Mucosa of stomach (tissue), 1 donor: ENCODE measurements at regions not wholly inside any gene's neighbourhood (a gene's known extent, or its start where the extent isn't known, plus 50 kb on each side); places are given as distances from the start of the nearest gene placed in this dataset.

Source experiments
- H3K27me3 ChIP-seq: one replicate; pipeline ENCODE4 v1.7.0; 2013; ENCODE audit warnings: mild to moderate bottlenecking, low read length; ENCODE audit not compliant: control insufficient read depth, insufficient read depth
- H3K36me3 ChIP-seq: one replicate; pipeline ENCODE4 v1.7.0; 2013; ENCODE audit warnings: low read length; ENCODE audit not compliant: control insufficient read depth, insufficient read depth
- H3K4me1 ChIP-seq: one replicate; pipeline ENCODE4 v1.7.0; 2013; ENCODE audit warnings: mild to moderate bottlenecking, low read length; ENCODE audit not compliant: control insufficient read depth, insufficient read depth
- H3K4me3 ChIP-seq: one replicate; pipeline ENCODE4 v1.7.0; 2013; ENCODE audit warnings: low read length
- H3K9ac ChIP-seq: one replicate; pipeline ENCODE4 v1.7.0; 2013; ENCODE audit warnings: mild to moderate bottlenecking, low read length, moderate library complexity
- H3K9me3 ChIP-seq: one replicate; pipeline ENCODE4 v1.7.0; 2013; ENCODE audit warnings: mild to moderate bottlenecking, low read length, moderate library complexity; ENCODE audit not compliant: control insufficient read depth
- donor health status: Pancreatic carcinoma.

DNA sequence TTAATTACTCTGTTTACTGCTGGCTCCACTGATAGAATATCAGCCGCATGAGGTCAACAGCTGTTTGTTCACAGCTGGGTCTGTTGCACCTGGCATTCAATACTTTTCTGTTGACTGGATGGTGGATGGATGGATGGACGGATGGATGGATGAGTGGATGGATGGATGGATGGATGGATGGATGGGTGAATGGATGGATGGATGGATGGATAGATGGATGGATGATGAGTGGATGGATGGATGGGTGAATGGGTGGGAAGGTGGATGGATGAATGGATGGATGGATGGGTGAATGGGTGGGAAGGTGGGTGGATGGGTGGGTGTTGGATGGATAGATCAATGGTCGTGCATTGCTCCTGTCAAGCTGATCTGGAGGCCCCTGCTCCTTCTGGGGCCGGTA is 422.2 kb upstream of the SULF2 start:
- H3K9ac ChIP-seq = no peak overlapping the region
- no peaks in the 10 kb centered on the region for H3K27me3 ChIP-seq
- H3K4me1 ChIP-seq = no peaks in the 10 kb centered on the region
- no peaks in the 10 kb centered on the region for H3K36me3 ChIP-seq
- no peaks in the 10 kb centered on the region for H3K9me3 ChIP-seq
- no peak overlapping the region for H3K4me3 ChIP-seq

DNA sequence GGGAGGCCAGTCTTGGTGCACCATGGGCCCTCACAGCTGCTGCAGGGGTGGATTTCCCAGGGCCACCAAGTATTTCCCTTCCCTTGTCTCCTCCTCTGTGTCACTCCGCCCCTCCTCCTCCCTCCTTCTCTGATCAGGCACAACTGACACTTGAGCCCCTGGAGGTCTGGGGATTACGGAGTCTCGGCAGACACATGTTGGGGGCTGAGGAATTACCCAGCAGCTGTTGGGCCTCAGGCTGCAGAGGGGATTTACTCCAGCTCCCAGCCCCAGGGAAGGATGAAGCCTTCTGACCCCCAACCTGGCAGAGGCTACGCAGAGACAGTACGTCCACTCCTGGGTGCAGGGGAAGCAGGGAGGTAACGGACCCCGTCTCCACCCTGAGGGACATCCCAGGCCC is 420.5 kb upstream of the SULF2 start:
- no peak overlapping the region for H3K9ac ChIP-seq
- no peak overlapping the region for H3K4me3 ChIP-seq
- H3K27me3 ChIP-seq = no peaks in the 10 kb centered on the region
- no peaks in the 10 kb centered on the region for H3K9me3 ChIP-seq
- no peaks in the 10 kb centered on the region for H3K4me1 ChIP-seq
- H3K36me3 ChIP-seq = no peaks in the 10 kb centered on the region

DNA sequence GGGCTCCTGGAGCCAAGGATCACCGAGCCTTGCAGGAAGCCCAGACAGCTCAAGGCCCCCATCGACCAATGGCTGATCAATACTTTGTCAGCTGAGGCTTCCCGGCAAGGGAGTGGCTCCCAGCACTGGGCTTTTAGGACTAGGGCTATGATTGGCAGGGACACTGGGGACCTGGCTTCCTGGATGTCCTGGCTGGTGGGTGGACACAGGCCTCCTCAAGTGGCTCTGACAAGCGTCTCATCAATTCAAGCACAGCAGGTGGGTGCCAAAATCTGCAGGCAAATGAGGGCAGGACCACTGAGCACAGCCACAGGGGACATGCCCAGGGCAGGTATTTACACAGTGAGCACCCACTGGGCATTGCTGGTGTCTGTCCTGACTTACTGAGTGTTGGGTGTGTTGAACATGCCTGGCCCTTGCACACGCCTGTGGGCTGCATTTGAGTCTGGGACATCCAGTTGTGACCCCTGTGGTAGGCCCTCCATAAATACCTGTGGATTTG is 420.1 kb upstream of the SULF2 start:
- Histone ChIP-seq H3K9me3 (no peaks in the 10 kb centered on the region), H3K36me3 (no peaks in the 10 kb centered on the region), H3K4me1 (no peaks in the 10 kb centered on the region), H3K27me3 (no peaks in the 10 kb centered on the region), H3K9ac (no peak overlapping the region), H3K4me3 (no peak overlapping the region)

DNA sequence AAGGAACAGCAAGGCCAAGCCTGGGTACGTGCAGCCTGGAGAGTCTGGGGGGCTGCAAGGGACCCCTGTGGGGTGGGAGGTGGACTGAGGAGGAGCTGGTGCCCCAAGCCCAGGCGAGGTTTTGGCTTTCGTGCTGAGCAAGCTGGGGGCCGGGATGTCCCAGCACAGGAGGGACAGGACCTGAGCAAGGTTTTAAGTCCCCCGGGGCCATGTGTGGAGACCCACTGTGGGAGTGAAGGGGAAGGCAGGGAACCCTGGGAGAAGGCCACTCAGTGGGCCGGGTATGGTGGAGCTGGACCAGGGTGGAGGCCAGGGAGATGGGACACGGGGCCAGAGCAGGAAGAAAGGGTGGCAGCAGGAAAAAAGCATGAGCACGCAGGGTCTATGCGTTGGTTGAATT is 419.2 kb upstream of the SULF2 start:
- Histone ChIP-seq H3K27me3 (no peaks in the 10 kb centered on the region), H3K9ac (no peak overlapping the region), H3K36me3 (no peaks in the 10 kb centered on the region), H3K9me3 (no peaks in the 10 kb centered on the region), H3K4me1 (no peaks in the 10 kb centered on the region), H3K4me3 (no peak overlapping the region)

DNA sequence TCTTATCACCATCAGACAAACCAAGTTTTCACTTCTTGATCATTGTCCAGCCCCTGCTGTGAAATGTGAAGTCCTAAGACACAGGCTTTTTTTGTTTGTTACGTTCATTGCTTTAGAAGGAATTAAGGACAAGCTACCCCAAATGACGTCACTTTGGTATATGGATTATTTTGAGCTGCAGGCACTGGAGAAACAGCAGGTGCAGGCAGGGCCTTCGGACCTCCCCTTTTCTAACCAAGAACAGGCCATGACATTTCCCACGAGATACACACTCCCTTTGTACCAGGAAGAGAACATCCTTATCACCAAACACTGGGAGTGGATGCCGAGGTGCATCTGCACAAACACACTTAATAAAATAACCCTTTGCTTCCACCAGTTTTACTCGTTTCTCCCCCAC is 418.0 kb upstream of the SULF2 start:
- no peaks in the 10 kb centered on the region for H3K27me3 ChIP-seq
- H3K9me3 ChIP-seq = no peaks in the 10 kb centered on the region
- H3K4me1 ChIP-seq = no peaks in the 10 kb centered on the region
- H3K4me3 ChIP-seq = no peak overlapping the region
- H3K36me3 ChIP-seq = no peaks in the 10 kb centered on the region
- no peak overlapping the region for H3K9ac ChIP-seq

DNA sequence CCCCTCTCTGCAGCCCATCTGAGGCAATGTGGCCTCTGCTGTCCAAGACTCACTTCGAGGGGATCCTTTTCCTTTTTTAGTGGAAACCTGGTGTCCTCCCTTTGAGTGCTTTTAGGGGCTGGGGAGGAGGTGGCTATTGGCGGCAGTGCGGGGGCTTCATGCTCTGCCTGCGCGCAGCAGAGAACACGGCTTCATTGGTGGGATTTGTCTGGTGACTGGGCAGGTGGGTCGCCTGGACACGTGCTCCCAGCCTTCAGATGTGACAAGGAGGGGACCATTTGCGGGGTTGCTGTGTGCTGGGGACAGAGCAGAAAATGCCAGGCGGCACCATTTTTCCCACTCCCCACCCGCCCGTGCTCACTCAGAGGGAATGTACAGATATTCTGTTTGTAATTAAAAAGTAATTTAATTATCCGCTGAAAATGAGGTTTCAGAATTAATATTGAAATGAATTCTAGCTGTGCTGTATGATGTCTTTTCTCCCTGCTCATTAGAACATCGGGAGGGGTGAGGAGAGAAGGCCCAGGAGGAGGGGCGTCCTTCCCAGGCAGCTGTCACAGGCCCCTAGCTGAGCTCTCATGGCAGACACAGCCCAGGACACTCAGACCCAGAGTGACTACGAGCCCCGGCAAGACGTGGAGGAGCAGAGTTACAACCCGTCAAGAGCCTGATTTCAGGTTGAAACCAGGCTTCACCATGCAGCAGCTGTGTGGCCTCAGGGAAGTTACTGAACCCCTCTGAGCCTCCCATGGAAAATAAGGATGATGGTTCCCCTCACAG is 417.2 kb upstream of the SULF2 start:
- Histone ChIP-seq H3K4me3 (no peak overlapping the region), H3K4me1 (no peaks in the 10 kb centered on the region), H3K9me3 (no peaks in the 10 kb centered on the region), H3K36me3 (no peaks in the 10 kb centered on the region), H3K27me3 (no peaks in the 10 kb centered on the region), H3K9ac (no peak overlapping the region)

DNA sequence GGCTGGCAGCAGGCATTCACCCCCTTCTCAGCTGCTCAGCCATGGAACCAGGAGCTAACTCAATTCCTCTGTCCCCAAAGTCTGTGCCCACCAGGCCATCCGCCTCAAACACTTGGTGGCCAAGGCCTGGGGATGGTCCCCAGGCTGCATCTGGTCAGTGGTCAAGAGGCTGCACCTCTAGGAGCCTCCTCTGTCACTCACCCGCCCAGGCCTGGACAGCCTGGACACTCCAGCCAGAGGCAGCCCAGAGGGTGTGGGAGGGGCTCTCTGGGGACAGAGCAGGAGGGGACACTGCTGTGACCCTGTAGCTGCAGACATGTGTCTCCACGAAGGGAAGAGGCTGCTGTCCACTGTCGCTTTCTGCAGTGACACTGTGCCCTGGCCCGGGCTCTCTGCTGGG is 416.6 kb upstream of the SULF2 start:
- no peaks in the 10 kb centered on the region for H3K9me3 ChIP-seq
- no peak overlapping the region for H3K4me3 ChIP-seq
- H3K9ac ChIP-seq = no peak overlapping the region
- no peaks in the 10 kb centered on the region for H3K27me3 ChIP-seq
- H3K4me1 ChIP-seq = no peaks in the 10 kb centered on the region
- H3K36me3 ChIP-seq = no peaks in the 10 kb centered on the region

DNA sequence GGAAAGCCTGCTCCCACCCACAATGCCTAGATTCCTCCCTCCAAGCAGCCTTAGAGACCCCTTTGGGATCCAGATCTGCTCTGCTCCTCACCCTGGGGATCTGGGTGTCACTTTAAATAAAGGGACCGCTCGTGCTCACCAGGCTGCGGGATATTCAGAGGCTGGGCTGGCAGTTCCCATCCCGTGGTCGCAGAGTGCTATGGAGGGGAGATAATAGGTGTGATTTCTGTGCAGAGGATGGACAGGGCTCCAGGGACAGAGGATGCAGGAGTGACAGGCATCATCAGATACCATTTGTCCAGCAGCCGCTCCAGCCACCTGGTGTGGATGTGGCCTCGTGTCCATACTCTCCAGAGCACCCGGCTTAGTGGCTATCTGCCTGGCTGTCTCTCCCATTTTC is 415.9 kb upstream of the SULF2 start:
- Histone ChIP-seq H3K9ac (no peak overlapping the region), H3K27me3 (no peaks in the 10 kb centered on the region), H3K36me3 (no peaks in the 10 kb centered on the region), H3K4me3 (no peak overlapping the region), H3K9me3 (no peaks in the 10 kb centered on the region), H3K4me1 (no peaks in the 10 kb centered on the region)

DNA sequence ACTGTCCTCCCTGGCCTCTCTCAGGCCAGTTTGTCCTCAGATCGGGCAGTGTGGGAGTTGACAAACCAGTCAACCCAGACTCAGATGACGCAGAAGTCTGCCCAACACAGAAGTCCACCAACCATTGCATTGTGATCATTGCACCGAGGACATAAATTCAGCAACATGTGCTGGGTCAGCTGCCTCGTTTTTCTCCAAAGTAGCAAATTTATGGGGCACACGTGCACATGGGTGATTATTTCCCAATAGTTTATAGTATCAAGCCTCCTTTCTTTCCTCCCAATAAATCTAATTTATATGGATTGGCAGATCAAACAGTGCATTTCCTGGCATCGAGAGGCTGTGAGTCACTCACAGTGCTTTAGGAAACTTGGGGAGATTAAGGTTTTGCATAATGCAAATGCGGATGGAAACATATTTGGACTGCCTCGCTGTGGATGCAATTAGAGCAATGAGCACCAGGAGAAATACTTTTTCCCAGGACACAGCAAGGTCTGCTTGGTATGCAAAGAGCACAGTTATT is 413.7 kb upstream of the SULF2 start:
- Histone ChIP-seq H3K4me3 (no peak overlapping the region), H3K9me3 (no peaks in the 10 kb centered on the region), H3K4me1 (no peaks in the 10 kb centered on the region), H3K36me3 (no peaks in the 10 kb centered on the region), H3K9ac (no peak overlapping the region), H3K27me3 (no peaks in the 10 kb centered on the region)

DNA sequence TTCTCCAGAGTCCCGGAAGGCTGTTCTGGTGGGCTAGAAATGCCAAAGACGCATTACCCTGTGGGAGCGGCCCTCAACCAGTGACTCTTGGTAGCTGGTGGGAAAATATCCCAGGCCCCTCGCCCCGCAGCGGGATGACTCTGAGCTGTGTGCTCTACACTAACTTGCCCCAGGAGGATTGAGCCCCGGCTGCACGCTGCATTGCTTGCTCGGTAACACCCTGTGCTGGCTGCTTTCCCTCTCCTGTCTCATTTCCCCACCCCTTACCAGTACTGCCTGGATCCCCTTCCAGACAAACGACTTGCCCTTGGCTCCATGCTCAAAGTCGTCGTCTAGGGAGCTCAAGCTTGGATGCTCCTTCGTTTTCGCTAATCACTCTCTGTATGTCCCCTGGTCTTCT is 411.8 kb upstream of the SULF2 start:
- Histone ChIP-seq H3K36me3 (no peaks in the 10 kb centered on the region), H3K9ac (no peak overlapping the region), H3K4me3 (no peak overlapping the region), H3K27me3 (no peaks in the 10 kb centered on the region), H3K4me1 (no peaks in the 10 kb centered on the region), H3K9me3 (no peaks in the 10 kb centered on the region)

DNA sequence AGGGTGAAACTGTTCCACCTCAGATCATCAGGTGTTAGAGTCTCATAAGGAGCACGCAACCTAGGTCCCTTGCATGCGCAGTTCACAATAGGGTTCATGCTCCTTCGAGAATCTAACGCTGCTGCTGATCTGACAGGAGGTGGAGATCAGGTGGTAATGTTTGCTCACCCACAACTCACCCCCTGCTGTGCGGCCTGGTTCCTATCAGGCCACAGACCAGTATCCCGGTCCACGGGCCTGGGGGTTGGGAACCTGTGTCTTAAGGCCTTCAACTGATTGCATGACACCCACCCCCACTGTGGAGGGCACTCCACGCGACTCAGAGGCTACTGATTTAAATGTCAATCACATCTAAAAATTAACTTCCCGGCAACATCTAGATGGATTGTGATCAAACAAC is 411.2 kb upstream of the SULF2 start:
- Histone ChIP-seq H3K36me3 (no peaks in the 10 kb centered on the region), H3K27me3 (no peaks in the 10 kb centered on the region), H3K9ac (no peak overlapping the region), H3K9me3 (no peaks in the 10 kb centered on the region), H3K4me1 (no peaks in the 10 kb centered on the region), H3K4me3 (no peak overlapping the region)

DNA sequence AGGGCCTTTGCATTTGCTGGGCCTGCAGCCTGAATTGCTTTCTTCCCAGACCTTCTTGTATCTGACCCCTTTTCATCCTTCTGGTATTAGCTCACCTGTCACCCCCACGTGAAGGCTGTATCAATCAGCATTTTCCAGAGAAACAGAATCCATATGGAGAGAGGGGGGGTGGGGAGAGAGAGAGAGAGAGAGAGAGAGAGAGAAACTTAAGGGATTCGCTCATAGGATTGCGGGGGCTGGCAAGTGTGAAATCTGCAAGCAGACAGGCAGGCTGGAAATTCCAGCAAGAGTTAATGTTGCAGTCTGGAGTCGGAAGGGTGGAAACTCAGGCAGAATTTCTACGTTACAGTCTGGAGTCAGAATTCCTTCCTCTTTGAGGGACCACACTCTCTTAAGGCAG is 410.7 kb upstream of the SULF2 start:
- H3K4me3 ChIP-seq = no peak overlapping the region
- H3K4me1 ChIP-seq = no peaks in the 10 kb centered on the region
- no peaks in the 10 kb centered on the region for H3K36me3 ChIP-seq
- no peaks in the 10 kb centered on the region for H3K27me3 ChIP-seq
- no peaks in the 10 kb centered on the region for H3K9me3 ChIP-seq
- H3K9ac ChIP-seq = no peak overlapping the region
